Prostate gland (tissue), 2 donors: ENCODE measurements at regions not wholly inside any gene's neighbourhood (a gene's known extent, or its start where the extent isn't known, plus 50 kb on each side); places are given as distances from the start of the nearest gene placed in this dataset.

ENCODE experiments used
- CTCF ChIP-seq, 4 experiments: fragments of 200-600 bp in 2 of 4; fragments of 450-650 bp in 2 of 4; sonication (generic) in 2 of 4; IDR thresholded peaks; 1 replicate in 3 of 4; 2 replicates in 1 of 4; pipeline ENCODE4 v1.5.1; 2016 to 2019; ENCODE audit warnings: antibody characterized with exemption in 4 of 4, mild to moderate bottlenecking in 2 of 4, moderate library complexity in 2 of 4
- POLR2AphosphoS5 ChIP-seq: sonication (generic); formaldehyde crosslinking; IDR thresholded peaks from one replicate; pipeline ENCODE4 v1.6.1; 2017; ENCODE audit warnings: antibody characterized with exemption

DNA sequence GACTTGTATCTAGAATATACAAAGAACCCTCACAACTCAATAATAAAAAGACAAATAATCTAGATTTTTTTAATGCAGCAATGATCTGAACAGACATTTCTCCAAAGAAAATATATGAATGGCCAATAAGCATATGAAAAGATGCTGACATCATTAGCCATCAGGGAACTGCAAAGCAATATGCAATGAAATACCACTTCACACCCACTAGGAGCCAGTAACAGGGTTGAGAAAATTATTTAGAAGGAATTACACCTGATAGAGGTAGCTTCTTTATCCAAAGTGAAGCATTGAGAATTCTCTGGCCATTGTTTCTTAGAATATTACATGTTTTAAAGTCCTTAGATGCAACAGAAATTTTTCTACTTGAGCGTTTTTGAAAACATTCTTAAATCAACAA is 316.9 kb downstream of the KCNN2 start:
- TF ChIP-seq CTCF (IDR thresholded peaks at IDR 0.05) (no peak), POLR2AphosphoS5 (no peak)
